Ecto neural progenitor cell (in vitro differentiated cells): ENCODE measurements at regions not wholly inside any gene's neighbourhood (a gene's known extent, or its start where the extent isn't known, plus 50 kb on each side); places are given as distances from the start of the nearest gene placed in this dataset.

ENCODE experiments used
- DNase-seq: peaks from one replicate; pipeline ENCODE4 v3.0.0-alpha.2; 2018; ENCODE audit warnings: low spot score

DNA sequence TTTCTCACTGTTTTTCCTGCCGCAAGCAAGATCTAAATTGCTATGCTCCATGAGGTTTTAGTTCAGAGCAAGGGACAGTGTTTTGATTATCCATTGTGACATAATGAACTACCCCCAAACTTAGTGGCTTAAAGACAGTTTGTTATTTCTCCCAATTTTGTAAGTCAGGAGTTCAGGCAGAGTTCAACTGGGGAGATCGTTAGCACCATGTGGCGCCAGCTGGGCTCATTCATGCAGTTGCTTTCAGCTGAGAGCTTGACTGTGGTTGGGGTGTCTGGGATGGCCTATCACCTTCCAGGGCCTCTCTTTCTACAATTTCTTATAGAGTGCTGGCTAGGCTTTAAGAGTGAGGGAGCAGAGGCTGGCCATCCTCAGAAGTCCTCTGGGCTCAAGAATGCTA is 382.9 kb upstream of the CELF4 start:
- no peak for DNase-seq

DNA sequence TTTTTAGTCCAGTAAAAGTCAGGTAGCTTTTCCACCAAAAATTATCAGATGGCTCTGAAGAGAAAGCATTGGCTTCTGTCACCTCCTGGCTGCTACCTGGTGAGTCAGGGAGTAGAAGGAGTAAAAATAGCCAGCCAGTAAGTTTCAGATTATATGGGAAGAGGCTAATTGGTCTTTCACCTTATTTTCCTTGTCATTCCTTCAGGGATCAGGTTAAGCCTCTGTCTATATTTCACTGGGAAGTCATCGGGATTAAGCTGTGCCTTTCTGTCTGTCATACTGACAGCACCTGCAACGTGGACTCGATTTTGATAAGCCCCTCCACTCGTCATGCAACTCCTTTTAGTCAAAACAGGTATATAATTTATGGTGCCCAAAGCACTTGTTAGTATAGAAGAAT is 380.7 kb upstream of the CELF4 start:
- DNase-seq: no peak

DNA sequence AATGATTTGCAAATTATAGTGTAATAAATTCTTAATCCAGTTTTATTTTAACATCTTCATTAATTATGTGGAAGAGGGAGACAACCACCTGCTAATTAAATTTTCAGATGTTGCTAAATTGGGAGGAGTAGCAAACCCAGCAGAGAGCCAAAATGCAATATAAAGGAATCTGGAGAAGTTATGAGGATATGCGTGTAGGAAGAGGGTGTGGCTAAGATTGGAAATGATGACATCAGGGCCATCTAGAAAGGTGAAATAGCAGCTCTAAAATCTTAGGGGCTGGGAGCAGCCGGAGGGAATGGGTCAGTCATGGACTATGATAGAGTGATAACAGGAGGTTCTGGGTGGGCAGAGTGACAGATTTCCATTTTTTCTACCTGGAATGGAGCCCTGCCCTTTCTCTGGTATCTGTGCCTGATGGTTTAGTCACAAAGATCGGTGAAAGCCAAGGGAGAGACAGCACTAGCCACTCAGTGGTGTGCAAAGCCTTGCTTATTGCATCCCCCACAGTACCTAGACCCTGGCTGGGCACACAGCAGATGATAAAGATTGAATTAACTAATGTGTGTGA is 379.2 kb upstream of the CELF4 start:
- DNase-seq: no peak

DNA sequence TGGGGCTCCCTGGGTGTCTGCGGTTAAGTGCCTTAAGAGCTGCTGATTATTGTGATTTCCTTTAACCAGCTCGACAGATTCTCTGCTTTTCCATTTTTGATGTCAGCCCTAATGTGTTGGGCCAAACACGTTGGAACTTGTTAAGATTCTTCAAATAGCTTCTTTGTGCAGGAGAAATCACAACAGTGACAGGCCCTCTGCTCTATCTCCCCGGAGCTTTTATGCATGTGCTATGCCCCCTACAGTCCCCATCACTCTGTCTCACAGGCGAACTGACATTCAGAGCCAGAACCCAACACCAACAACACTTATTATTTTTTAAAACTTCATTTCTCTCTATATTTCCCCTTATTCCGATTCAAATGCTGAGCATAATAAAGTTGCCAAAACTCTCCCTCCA is 371.7 kb upstream of the CELF4 start:
- no peak for DNase-seq

DNA sequence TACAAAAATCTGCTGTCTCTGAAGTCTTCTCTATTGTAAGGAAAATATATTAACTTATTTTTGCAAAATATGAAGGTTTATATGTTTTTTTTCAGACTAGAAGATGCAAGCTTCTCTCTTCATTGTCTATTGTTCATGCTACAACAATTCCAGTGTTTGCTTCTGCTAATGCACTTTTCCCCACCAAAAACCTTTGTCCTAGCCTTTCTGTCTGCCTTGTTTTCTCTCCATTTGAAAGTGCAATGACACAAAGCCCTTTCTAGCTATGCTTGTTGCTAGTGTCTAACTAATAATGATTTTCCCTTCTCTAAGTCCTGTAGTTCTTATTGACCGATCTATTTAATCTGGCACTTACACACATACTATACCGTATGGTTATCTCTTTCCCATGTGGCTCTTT is 369.5 kb upstream of the CELF4 start:
- DNase-seq: no peak

DNA sequence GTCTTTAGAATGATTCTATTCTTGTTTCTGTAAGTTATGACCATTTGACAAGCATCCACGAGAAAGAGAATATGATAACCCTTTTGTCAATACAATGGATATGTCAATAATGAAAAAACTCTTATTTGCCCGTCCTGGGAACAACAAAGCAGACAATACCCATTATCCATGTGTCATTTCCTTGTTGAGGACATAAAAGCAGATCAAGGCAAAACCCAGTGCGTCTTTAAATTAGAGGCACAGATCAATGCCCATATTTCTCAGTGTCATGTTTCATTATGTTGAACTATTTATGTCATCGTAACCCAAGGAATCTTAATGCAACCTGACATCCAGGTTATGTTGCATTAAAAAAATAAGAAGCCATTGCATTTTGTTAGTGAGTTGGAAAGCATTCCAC is 365.0 kb upstream of the CELF4 start:
- no peak for DNase-seq

DNA sequence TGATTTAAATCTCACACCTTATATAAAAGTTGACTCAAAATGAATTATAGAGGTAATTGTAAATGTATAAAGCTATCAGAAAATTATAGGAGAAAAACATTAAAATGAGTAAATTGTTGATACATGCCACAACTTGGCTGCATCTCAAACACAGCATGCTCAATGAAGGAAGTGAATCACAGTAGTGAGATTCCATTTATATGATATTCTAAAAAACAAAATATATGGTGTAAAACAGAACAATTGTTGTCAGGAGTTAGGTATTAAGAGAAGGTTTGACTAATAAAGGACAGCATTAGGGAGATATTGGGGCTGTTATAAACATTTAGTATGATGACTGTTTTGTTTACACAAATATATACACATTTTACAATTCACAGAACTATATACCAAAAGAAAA is 356.6 kb upstream of the CELF4 start:
- DNase-seq: no peak

DNA sequence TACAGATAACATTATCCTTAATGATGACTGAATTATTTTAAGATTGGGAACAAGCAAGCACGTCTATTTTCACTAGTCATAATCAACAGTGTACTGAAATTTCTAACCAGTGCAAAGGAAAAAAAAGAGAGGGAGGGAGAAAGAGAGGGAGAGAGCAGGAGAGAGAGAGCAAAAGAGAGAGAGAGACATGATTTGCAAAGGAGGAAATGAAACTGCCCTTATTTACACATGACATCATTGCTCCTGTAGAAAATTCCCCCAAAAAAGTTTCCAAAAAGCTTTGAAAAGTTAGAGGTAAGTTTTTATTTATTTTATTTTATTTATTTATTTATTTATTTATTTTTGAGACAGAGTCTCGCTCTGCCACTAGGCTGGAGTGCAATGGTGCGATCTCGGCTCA is 355.3 kb upstream of the CELF4 start:
- no peak for DNase-seq

DNA sequence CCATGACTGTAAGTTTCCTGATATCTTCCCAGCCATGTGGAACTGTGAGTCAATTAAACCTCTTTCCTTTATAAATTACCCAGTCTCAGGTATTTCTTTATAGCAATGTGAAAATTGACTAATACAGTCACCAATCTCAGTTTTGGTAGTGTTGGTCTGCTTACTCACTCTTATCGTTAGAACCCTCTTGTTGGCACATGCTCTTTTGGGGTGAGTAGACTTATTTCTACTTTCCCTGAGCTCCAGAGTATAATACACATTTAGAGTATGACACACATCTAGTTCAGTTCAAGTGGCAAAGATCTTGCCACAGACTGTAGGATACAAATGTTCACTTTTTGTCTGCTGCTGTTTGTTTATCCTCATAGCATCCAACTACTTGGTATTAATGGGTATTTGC is 347.5 kb upstream of the CELF4 start:
- DNase-seq: no peak

DNA sequence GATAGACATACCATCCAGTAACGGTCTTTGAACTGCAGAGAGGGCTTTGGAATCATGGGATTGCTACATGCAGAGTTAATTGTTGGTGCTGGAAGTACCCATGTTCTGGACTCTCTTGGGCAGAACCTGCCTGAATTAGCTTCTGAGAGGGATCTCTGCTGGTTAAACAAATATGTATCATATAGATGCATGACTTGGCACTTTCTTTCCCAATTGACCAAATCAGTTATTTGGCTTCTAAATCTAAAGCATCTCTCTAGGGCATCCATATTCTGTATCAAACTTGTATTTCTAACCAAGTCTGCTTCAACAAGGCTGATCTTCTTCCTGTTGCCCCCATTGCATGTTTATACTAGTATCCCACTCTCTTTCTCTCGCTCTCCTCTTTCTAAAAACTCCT is 336.7 kb upstream of the CELF4 start:
- no peak for DNase-seq

DNA sequence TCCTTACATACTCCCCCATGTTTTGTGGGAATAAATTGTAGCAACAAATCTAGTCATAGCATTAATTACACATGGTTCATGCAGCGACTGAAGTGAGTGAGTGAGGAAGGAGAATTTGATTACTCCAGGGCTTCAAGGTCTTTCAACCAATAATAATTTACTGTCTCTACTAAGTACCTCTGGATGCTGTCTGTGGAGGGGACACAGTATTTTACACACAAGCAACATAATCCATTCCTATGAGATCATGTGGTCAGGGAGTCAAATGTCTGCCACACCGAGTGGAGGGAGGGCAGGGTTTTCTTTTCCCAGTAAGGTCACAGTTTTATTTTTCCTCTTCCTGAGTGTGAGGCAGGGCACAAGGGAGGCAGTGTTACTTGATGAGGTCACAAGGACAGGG is 334.7 kb upstream of the CELF4 start:
- no peak for DNase-seq

DNA sequence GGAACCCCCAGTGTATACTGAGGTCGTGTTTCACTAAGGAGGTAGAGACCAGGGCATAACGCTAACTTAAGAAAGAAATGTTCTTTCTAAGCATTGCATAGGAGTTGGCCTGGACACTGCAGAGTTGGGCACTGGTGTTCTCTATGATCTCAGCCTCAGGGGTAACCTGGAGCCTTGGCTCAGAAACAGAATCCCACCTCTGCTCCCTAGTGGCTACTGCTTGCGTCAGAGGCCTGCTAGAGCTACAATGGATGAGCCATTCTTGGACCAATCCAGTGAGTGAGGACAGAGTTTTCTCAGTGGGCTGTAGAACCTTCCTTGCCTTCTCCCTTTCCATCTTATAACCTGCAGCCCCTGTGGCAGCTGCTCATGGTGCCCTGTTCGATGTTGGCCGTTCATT is 324.4 kb upstream of the CELF4 start:
- DNase-seq: no peak

DNA sequence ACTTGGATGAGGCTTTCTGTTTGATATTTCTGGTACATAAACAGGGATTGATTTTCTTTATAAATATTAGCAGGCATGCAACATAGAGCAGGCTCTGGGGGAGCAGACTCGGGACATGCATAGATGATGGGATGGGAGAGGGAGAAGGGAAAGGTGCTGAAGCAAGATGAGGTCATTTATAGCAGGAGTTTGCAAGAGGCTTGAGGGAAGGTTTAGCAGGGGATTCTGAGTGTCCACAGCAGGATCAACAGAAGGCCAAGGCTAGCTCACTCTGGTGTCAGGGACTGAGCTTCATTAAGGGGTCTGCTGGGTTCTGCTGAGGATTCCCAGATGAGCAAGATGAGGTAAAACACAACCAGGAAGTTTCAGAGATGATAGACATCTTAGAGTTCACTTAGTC is 309.1 kb upstream of the CELF4 start:
- DNase-seq: no peak

DNA sequence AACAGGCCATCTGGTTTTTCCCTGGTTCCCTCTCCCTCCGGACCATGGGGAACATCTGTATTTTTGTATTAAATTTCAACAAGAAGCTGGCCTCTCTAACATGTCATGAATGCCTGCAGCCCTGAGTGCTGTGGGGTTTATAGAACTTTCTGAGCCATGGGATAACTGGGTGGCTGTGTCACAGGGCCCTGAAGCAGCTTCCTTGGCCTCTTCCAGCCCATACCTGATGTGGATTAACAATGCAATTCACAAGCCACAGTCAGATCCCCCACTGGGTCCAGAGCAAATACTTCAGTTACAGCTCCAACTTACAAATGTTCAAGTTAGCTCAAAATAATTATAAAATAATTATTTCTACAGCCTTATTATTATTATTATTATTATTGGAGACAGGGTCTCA is 307.8 kb upstream of the CELF4 start:
- no peak for DNase-seq

DNA sequence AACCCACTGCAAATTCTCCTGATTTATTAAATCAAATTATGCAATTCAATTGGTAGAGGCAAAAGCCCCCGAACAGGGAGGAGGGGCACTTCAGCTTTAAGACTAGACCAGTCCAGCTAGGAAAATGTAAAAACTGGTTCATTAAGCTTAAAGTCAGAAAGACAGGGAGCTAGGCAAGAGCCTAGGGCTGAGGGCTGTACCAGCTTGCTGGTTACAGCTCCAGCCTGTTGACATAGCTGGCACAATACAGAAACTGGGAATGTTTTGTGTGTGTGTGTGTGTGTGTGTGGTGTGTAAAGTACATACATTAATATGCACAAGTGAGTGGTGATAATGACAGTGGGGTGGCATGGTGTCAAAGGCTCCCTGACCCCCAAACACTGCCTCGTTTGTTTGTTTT is 307.0 kb upstream of the CELF4 start:
- no peak for DNase-seq

DNA sequence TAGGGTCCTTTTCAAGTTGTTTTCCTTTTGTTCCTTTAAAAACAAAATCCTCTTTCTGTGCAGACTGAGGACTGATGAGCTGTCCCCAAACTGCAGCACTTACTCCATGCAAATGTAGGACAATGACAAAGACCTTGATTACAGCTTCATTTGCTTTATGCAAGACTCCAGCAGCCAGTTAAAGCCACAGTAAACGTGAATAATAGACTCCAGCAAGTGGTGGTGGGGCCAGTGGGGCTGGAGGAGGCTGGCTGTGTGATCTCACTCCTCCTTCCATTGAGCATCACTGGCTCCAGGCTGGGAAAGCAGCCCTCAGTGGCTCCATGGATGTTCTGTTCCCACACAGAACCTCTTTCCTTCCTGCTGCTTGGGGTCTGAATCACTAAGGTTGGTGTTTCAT is 306.0 kb upstream of the CELF4 start:
- DNase-seq: no peak

DNA sequence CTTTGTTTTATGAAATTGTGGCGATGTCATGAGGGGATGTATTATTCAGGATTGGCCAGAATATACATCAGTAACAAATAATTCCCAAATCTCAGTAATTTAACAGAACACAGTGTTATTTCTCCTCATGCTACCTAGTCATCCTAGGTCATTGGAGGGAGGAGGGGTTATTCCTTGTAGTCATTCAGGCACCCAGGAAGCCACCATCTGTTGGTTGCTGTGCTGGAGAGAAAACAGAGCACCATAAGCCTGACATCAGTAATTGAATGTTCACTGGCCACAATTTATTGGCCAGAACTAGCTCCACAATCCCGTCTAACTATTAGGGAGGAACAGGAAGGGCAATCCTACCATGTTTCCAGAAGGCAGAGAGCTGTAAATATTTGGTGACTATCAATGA is 303.5 kb upstream of the CELF4 start:
- no peak for DNase-seq

DNA sequence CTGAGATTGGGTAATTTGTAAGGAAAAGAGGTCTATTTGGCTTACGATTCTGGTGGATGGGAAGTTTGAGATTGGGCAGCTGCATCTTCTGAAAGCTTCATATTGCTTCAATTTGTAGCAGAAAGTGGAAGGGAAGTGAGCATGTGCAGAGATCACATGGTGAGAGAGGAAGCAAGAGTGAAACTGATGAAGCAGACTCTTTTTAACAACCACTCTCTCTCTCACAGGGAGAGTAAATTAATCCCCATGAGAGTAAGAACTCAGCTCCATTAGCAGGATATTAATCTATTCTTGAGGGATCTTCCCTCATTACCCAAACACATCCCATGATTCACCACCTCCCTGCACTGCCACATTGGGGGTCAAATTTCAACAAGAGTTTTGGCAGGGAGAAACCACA is 298.5 kb upstream of the CELF4 start:
- no peak for DNase-seq

DNA sequence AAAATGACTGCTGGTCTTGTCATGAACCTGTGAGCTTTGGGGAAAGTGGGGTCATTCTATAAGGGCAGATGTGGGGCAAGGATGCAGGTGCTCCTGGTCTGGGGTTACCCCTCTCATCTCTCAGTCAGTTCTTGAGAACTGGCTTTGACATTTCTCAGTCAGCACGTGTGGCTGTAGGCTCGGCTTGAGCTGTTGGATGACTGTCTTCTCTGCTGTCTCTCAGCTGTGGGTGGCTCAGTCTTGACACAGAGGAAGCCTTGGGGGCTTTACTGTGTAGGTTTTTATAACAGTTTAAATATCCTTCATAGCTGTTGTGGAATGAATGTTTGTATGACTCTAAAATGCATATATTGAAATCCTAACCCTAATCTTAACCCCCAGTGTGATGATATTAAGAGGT is 296.4 kb upstream of the CELF4 start:
- no peak for DNase-seq

DNA sequence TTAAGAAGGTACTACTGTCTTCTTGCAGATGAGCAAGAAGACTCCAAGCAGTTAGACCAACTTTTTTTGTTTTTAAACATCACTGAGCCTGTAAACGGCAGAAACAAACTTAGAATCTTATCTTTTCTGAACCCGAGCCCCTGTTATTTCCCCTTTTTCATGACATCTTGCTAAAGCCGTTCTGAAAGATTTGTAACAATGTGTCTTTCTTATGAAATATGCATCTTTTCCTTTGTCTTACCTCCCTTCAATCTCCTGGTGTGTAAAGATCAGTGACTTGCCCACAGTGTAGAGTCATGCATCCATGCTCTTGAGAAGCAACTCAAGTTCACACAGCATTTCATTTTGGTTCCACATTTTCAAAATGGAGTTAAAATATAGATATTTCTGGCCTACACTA is 288.8 kb upstream of the CELF4 start:
- DNase-seq: no peak

DNA sequence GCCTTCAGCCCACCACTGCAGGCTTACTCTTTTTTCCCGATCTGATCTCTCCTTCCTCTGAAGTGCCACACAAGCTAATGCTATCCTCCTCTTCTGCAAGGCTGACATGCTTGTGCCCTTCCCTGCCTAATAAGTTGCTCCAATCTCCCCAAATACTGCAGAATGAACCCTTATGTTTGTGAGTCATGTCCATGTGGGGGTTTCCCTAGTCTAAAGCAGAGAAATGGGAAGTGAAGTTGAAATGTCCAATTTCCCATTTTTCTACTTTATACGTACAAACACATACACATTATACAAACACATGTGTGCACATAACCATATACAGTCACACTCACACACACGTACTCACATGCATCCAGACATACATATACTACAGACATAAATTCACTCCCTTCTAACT is 288.1 kb upstream of the CELF4 start:
- DNase-seq: no peak

DNA sequence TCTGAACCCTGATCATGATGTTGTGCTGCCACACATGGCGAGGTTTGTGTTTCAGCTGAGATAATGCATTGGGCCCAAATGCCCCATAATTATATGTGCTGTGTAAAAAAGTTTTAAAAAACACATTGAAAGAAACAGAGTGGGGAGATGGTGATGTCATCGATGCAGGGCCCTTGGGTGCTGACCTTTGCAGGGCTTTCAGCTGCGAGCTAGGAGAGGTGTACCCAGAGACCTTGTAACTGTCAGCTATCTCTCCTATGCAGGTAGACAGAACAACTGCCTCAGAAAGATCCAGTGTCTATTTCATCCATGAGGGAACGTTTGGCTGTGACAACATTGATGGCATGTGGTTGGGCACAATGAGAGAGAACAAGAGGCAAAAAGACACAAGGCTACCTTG is 286.9 kb upstream of the CELF4 start:
- DNase-seq: no peak

DNA sequence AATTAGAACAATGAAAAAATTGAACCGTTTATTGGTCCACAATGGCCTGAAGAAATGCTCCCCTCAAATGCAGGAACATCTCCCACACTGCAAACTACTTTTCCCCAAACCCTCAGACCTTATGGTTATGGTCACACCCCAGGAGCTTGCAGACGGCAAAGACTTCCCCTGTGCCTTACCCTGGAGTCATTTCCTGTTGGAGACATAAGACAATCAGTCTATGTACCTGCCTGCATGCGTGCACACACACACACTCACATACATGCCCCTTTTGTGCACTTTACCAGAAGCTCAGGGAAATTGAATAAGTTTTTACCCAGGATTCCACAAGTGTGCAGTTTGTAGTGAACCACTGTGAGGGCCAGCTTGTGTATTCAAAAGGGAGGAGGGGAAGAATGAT is 281.9 kb upstream of the CELF4 start:
- DNase-seq: no peak

DNA sequence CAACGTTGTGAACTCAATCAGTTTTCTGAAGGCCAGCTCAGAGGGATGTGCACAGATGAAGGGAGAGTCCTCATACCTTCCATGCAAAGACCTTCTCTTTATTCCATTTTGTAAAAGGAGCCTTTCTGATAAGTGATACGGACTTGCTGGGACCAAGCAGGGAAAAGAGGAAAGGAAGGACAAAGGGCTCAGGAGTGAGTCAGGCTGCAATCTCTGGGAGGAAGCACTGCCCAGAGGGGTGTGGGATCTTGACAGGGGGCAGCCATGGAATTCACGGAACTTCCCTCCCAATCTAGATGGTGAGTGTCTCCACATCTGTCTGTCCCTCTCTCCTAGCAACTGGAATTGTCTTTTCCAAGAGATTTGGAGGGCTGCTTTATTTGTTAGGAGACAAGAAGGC is 281.4 kb upstream of the CELF4 start:
- DNase-seq: no peak

DNA sequence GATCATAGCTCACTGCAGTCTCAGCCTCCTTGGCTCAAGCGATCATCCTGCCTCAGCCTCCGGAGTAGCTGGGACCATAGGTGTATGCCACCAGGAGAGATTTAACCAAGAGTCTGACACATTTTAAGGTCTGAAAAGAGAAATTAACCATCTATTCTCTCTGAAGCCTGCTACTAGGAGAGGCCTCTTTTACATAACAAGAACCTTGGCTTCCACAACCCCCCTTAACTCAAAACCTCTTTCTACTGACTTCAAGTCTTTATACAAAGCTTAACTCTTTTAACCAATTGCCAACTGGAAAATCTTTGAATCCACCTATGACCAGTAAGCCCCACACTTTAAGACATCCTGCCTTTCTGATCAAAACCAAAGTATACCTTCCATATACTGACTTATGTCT is 279.9 kb upstream of the CELF4 start:
- DNase-seq: no peak
